ENCODE measurements at regions not wholly inside any gene's neighbourhood (a gene's known extent, or its start where the extent isn't known, plus 50 kb on each side); places are given as distances from the start of the nearest gene placed in this dataset.
A peak's percentile ranks its signal among the peaks of the same experiment; 100 is the strongest.

- Histone ChIP-seq H3K27me3 (no peaks in the 10 kb centered on the region), H3K4me1 (no peaks in the 10 kb centered on the region), H3K36me3 (ENCODE audit: low read depth, missing control alignments) (no peaks in the 10 kb centered on the region), H3K9me3 (no peaks in the 10 kb centered on the region), H3K27ac (no peak overlapping the region), H3K4me3 (no peak overlapping the region)
- DNase-seq, result no peak
- intact Hi-C loops (cut with DNase I; ENCODE audit: low total_unique reads), result no loop called here
- WGBS, 2 donors, result 76 to 80% methylated on average over 10 of the region's 10 CpGs
- TF ChIP-seq, protein P1, sequence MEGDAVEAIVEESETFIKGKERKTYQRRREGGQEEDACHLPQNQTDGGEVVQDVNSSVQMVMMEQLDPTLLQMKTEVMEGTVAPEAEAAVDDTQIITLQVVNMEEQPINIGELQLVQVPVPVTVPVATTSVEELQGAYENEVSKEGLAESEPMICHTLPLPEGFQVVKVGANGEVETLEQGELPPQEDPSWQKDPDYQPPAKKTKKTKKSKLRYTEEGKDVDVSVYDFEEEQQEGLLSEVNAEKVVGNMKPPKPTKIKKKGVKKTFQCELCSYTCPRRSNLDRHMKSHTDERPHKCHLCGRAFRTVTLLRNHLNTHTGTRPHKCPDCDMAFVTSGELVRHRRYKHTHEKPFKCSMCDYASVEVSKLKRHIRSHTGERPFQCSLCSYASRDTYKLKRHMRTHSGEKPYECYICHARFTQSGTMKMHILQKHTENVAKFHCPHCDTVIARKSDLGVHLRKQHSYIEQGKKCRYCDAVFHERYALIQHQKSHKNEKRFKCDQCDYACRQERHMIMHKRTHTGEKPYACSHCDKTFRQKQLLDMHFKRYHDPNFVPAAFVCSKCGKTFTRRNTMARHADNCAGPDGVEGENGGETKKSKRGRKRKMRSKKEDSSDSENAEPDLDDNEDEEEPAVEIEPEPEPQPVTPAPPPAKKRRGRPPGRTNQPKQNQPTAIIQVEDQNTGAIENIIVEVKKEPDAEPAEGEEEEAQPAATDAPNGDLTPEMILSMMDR (IDR thresholded peaks at IDR 0.05), result no peak
- no peak for TF ChIP-seq POLR2A (IDR thresholded peaks at IDR 0.05)
Measured at GRCh38 chr11:69983571-69983877, 94.6 kb upstream of the ANO1 start.

DNA sequence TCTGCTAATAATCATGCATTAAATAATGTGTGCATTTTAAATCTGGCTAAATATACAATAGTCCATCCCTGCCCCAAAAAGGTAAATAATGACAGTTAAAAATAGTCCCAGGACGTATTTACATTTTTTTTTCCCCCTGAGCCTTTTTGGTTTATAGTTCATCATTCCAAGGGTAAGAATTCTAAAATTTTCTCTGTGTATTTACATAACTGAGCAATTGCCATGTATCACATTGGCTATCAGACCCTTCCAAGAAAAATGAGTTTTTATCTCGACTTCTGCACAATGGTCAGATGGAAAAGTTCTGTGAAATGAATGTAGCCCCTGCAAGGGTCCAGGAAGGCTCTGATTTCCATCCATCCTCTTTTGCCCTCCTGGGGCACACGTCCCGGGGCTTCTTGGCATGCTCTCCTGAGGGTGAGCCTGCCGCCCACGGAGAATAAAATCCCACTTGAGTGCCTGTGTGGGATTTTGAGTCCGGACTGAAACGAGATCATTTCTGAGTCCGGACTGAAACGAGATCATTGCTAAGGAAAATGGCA is 94.1 kb upstream of the ANO1 start:
- 15% methylated on average over 9 of the region's 10 CpGs for WGBS, 2 donors
- intact Hi-C loops (cut with DNase I; ENCODE audit: low total_unique reads), result no loop called here
- TF ChIP-seq POLR2A (IDR thresholded peaks at IDR 0.05), result no peak
- TF ChIP-seq, protein P1 (IDR thresholded peaks at IDR 0.05), result no peak
- Histone ChIP-seq H3K4me3 (no peak overlapping the region), H3K4me1 (no peaks in the 10 kb centered on the region), H3K36me3 (ENCODE audit: low read depth, missing control alignments) (no peaks in the 10 kb centered on the region), H3K9me3 (no peaks in the 10 kb centered on the region), H3K27me3 (no peaks in the 10 kb centered on the region), H3K27ac (no peak overlapping the region)
- no peak for DNase-seq

DNA sequence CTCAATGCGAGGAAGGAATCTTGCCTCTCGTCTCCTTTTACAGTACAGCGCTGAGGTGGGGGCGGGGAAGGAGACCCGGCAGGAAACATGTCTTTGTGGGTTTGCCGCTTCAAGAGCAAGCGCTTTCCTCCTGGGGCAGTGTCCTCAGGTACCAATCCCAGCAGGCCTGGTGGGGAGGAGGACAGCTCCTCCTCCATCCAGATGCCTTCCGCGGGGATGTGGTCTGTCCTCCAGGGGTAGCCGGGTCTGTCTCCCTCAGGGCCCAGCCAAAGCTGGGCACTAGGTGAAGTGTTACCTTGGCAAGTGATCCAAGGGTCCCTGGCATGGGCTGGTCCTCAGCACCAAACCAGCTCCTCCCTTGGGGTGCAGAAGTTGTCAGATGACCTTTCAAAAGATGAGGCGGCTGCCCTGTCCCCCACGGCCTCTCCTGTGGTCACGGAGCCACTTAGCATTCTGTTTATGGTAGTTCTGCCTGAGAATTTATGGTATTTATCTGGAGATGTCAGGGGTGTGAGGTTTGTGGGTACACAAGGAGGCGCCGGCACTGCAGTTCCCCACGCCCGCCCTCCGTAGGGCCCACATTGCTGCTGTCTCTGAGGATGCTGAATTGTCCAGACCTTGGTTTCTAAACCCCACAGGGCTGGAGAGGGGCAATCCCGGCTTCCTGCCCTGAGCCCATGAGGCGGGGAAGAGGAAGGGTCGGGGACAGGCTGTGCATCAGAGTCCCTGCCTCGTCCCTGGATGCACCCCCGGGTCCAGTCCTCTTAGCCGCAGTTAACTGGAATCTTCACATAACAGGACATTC is 93.5 kb upstream of the ANO1 start:
- Histone ChIP-seq H3K9me3 (no peaks in the 10 kb centered on the region), H3K27me3 (no peaks in the 10 kb centered on the region), H3K27ac (no peak overlapping the region), H3K4me1 (no peaks in the 10 kb centered on the region), H3K4me3 (no peak overlapping the region), H3K36me3 (ENCODE audit: low read depth, missing control alignments) (no peaks in the 10 kb centered on the region)
- TF ChIP-seq POLR2A (IDR thresholded peaks at IDR 0.05), result no peak
- TF ChIP-seq, protein P1 (IDR thresholded peaks at IDR 0.05), result no peak
- WGBS, 2 donors, result 14 to 21% methylated on average over 13 to 24 of the region's 24 CpGs
- DNase-seq, result no peak
- intact Hi-C loops (cut with DNase I; ENCODE audit: low total_unique reads), result no loop called here

DNA sequence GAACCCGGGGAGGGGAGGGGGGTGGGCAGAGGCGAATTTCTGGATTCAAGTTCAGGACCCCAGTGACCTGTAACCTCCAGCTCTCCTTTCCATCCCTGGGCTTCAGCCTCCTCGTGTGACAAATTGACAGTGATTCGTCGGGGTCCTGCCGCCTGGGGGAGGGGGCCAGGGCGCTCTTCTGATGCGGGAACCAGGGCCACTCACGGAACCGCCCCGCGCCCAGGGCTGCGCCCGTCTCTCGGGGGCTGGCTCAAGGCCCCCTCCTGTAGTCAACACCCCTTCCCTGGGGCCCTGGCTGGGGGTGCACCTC is 92.8 kb upstream of the ANO1 start:
- intact Hi-C loops (cut with DNase I; ENCODE audit: low total_unique reads), result no loop called here
- WGBS, 2 donors, result 0% methylated on average over 3 to 15 of the region's 15 CpGs
- no peak overlapping the region for H3K27ac ChIP-seq
- H3K36me3 ChIP-seq (ENCODE audit: low read depth, missing control alignments), result no peaks in the 10 kb centered on the region
- H3K4me3 ChIP-seq, result peak overlapping the region; percentile 24 to 39
- no peak for TF ChIP-seq POLR2A (IDR thresholded peaks at IDR 0.05)
- no peaks in the 10 kb centered on the region for H3K4me1 ChIP-seq
- no peak for DNase-seq
- no peaks in the 10 kb centered on the region for H3K27me3 ChIP-seq
- no peaks in the 10 kb centered on the region for H3K9me3 ChIP-seq

DNA sequence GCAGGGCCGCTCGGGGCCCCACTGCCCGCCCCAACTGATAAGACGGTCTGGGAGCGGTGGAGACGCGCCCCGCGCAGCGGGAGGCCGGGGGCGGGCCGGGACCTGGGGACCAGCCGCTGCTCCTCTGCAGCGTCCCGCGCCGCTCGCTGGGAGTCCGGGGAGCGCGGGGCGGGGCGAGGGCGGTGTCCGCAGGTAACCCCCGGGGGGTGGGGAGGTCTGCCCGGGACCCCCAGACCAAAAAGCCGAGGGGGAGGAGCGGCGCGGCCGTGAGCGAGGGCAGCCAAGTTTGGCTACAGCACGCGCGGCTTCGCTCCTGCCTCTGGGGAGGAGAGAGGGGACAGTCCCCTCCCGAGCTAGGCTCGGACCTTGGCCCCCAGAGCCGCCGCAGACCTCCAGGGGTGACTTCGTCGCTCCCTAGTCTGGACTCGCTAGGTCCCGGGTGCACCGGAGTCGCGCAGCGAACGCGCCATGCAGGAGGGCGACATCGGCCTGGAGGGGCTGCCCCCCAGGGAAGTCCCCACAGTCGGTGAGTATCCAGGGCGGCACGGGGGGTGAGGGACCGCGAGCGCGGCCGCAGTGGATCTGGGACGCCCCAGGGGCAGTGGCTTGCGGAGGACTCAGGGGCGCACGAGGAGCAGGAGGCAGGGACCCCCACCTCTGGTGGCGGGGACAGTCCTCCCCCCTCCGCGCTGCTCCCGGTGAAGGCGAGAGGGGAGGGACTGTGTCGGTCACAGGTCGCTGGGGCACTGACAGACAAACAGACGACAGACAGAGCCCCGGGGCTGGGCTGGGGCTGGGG is 92.3 kb upstream of the ANO1 start:
- H3K4me1 ChIP-seq, result no peaks in the 10 kb centered on the region
- no peaks in the 10 kb centered on the region for H3K36me3 ChIP-seq (ENCODE audit: low read depth, missing control alignments)
- no peaks in the 10 kb centered on the region for H3K9me3 ChIP-seq
- intact Hi-C loops (cut with DNase I; ENCODE audit: low total_unique reads), result no loop called here
- H3K4me3 ChIP-seq, result peak overlapping the region; percentile 24 to 39
- no peak overlapping the region for H3K27ac ChIP-seq
- DNase-seq, result no peak
- TF ChIP-seq POLR2A (IDR thresholded peaks at IDR 0.05), result no peak
- TF ChIP-seq, protein P1 (IDR thresholded peaks at IDR 0.05), result no peak
- WGBS, 2 donors, result 3% methylated on average over 40 of the region's 75 CpGs; no CpG with 5 or more reads in 1 of the 2 donors
- no peaks in the 10 kb centered on the region for H3K27me3 ChIP-seq

Data from testis (tissue), 2 donors.